ENCODE measurements at regions not wholly inside any gene's neighbourhood (a gene's known extent, or its start where the extent isn't known, plus 50 kb on each side); places are given as distances from the start of the nearest gene placed in this dataset.

GRCh38 chr11:91639359-91639758 is 585.3 kb upstream of the FAT3 start:
- no peak overlapping the region for H3K4me3 ChIP-seq (ENCODE audit: low read length)
- peak; percentile 38 for DNase-seq
- no peak overlapping the region for H2AFZ ChIP-seq (ENCODE audit: low read length)
- peak overlapping the region; percentile 27; the same call in 1 of the 2 replicates for H3K27ac ChIP-seq (ENCODE audit: low read length)
- H3K79me2 ChIP-seq (ENCODE audit: low read length): no peaks in the 10 kb centered on the region
- H3F3A ChIP-seq (ENCODE audit: insufficient read depth, low read length): peaks cover 5% of the 10 kb centered on the region; the same call in 1 of the 2 replicates
- TF ChIP-seq EZH2 (optimal IDR thresholded peaks at IDR 0.05; ENCODE audit: low read depth, low read length) (no peak), EZH2phosphoT487 (IDR thresholded peaks at IDR 0.05; ENCODE audit: low read length) (no peak), CTCF (IDR thresholded peaks at IDR 0.05; ENCODE audit: low read length) (no peak)
- no peaks in the 10 kb centered on the region for H3K9me2 ChIP-seq (replicated peaks; ENCODE audit: insufficient read depth, low read length)
- no peak overlapping the region for H3K9ac ChIP-seq (ENCODE audit: low read length)
- H3K9me3 ChIP-seq (replicated peaks; ENCODE audit: insufficient read depth, low read length): no peaks in the 10 kb centered on the region
- peak overlapping the region; percentile 21; the same call in 1 of the 2 replicates for H3K4me2 ChIP-seq (ENCODE audit: low read depth, low read length)
- peaks cover 11% of the 10 kb centered on the region for H3K4me1 ChIP-seq (ENCODE audit: low read length)
- H3K27me3 ChIP-seq (replicated peaks; ENCODE audit: insufficient read depth, low read length): no peaks in the 10 kb centered on the region
- no peaks in the 10 kb centered on the region for H4K20me1 ChIP-seq (ENCODE audit: insufficient read depth, low read length)
- H3K36me3 ChIP-seq (replicated peaks; ENCODE audit: insufficient read depth, low read length): no peaks in the 10 kb centered on the region

- Histone ChIP-seq H2AFZ (ENCODE audit: low read length) (no peak overlapping the region), H3F3A (ENCODE audit: insufficient read depth, low read length) (no peaks in the 10 kb centered on the region), H3K27me3 (replicated peaks; ENCODE audit: insufficient read depth, low read length) (no peaks in the 10 kb centered on the region), H3K36me3 (replicated peaks; ENCODE audit: insufficient read depth, low read length) (no peaks in the 10 kb centered on the region), H3K4me3 (ENCODE audit: low read length) (no peak overlapping the region), H3K79me2 (ENCODE audit: low read length) (no peaks in the 10 kb centered on the region), H4K20me1 (ENCODE audit: insufficient read depth, low read length) (no peaks in the 10 kb centered on the region), H3K4me1 (ENCODE audit: low read length) (no peaks in the 10 kb centered on the region), H3K9me2 (replicated peaks; ENCODE audit: insufficient read depth, low read length) (no peaks in the 10 kb centered on the region), H3K9me3 (replicated peaks; ENCODE audit: insufficient read depth, low read length) (no peaks in the 10 kb centered on the region), H3K9ac (ENCODE audit: low read length) (no peak overlapping the region), H3K4me2 (ENCODE audit: low read depth, low read length) (no peak overlapping the region), H3K27ac (ENCODE audit: low read length) (no peak overlapping the region)
- no peak for DNase-seq
- TF ChIP-seq CTCF (IDR thresholded peaks at IDR 0.05; ENCODE audit: low read length) (no peak), EZH2 (optimal IDR thresholded peaks at IDR 0.05; ENCODE audit: low read depth, low read length) (no peak)
Measured at GRCh38 chr11:91630916-91631673, 593.5 kb upstream of the FAT3 start.

GRCh38 chr11:91625495-91625894 is 599.1 kb upstream of the FAT3 start:
- Histone ChIP-seq H3K4me2 (ENCODE audit: low read depth, low read length) (peak overlapping the region; percentile 30; the same call in 1 of the 2 replicates), H3K4me1 (ENCODE audit: low read length) (peaks cover 6% of the 10 kb centered on the region; the same call in 1 of the 2 replicates), H3F3A (ENCODE audit: insufficient read depth, low read length) (no peaks in the 10 kb centered on the region), H3K79me2 (ENCODE audit: low read length) (no peaks in the 10 kb centered on the region), H3K36me3 (replicated peaks; ENCODE audit: insufficient read depth, low read length) (no peaks in the 10 kb centered on the region), H2AFZ (ENCODE audit: low read length) (no peak overlapping the region), H3K9ac (ENCODE audit: low read length) (no peak overlapping the region), H3K9me2 (replicated peaks; ENCODE audit: insufficient read depth, low read length) (no peaks in the 10 kb centered on the region), H3K9me3 (replicated peaks; ENCODE audit: insufficient read depth, low read length) (no peaks in the 10 kb centered on the region), H4K20me1 (ENCODE audit: insufficient read depth, low read length) (no peaks in the 10 kb centered on the region), H3K4me3 (ENCODE audit: low read length) (no peak overlapping the region), H3K27me3 (replicated peaks; ENCODE audit: insufficient read depth, low read length) (no peaks in the 10 kb centered on the region), H3K27ac (ENCODE audit: low read length) (no peak overlapping the region)
- DNase-seq: peak; percentile 30
- TF ChIP-seq EZH2phosphoT487 (IDR thresholded peaks at IDR 0.05; ENCODE audit: low read length) (no peak), CTCF (IDR thresholded peaks at IDR 0.05; ENCODE audit: low read length) (no peak), EZH2 (optimal IDR thresholded peaks at IDR 0.05; ENCODE audit: low read depth, low read length) (no peak)
